Ovary (tissue), 7 donors: ENCODE measurements at regions not wholly inside any gene's neighbourhood (a gene's known extent, or its start where the extent isn't known, plus 50 kb on each side); places are given as distances from the start of the nearest gene placed in this dataset.

Source experiments
- DNase-seq, 5 donors: peaks; one replicate each; pipeline ENCODE4 v3.0.0-alpha.2; 2019 to 2020
- H3K27ac ChIP-seq, 2 donors: fragments of 200-600 bp; one replicate each; pipeline versions ENCODE4 v1.5.1 to v1.8.0; 2019 to 2022
- H3K27me3 ChIP-seq: fragments of 200-600 bp; one replicate; pipeline ENCODE4 v1.8.0; 2022
- H3K36me3 ChIP-seq: fragments of 200-600 bp; sonication (generic); one replicate; pipeline ENCODE4 v1.5.1; 2019
- H3K4me1 ChIP-seq: one replicate; pipeline ENCODE4 v1.8.1; 2013; ENCODE audit warnings: mild to moderate bottlenecking, moderate library complexity; ENCODE audit not compliant: insufficient read depth
- H3K4me3 ChIP-seq: fragments of 200-600 bp; sonication (generic); one replicate; pipeline ENCODE4 v1.5.1; 2017
- H3K9me3 ChIP-seq, 2 donors: fragments of 200-600 bp in 1 of 2; sonication (generic) in 1 of 2; one replicate each; pipeline versions ENCODE4 v1.5.1 to v1.8.1; 2013 to 2019; ENCODE audit warnings: mild to moderate bottlenecking in 1 of 2, moderate library complexity in 1 of 2
- CTCF ChIP-seq, 3 donors: fragments of 450-650 bp in 2 of 3; fragments of 200-600 bp in 1 of 3; IDR thresholded peaks; one replicate each; pipeline versions ENCODE4 v1.5.1 to v1.8.0; 2016 to 2022; ENCODE audit warnings: antibody characterized with exemption in 3 of 3, mild to moderate bottlenecking in 1 of 3
- EP300 ChIP-seq: sonication (generic); formaldehyde crosslinking; IDR thresholded peaks from one replicate; pipeline ENCODE4 v1.6.1; 2017; ENCODE audit warnings: antibody characterized with exemption
- POLR2A ChIP-seq: fragments of 450-650 bp; IDR thresholded peaks from one replicate; pipeline ENCODE4 v1.6.1; 2017; ENCODE audit warnings: antibody characterized with exemption, mild to moderate bottlenecking, moderate library complexity
- WGBS, 3 donors: extraction: QIAGEN DNeasy Blood & Tissue Kit in 1 of 3; methylation state at CpG; one replicate each; pipeline versions ENCODE4 v1.1.5 to v1.1.7; 2013 to 2017; 5-methylcytosine and 5-hydroxymethylcytosine counted together
- intact Hi-C, 4 donors: fragments of 100-400 bp; cut with DNase I; formaldehyde crosslinking; loops; one replicate each; pipeline versions ENCODE4 v1.11.0 to v1.15.1; 2022 to 2023
- donor health status: DM: no; HTN: no; CAD: no; lungs with moderate emphysema.
- donor health status: DM: no; HTN: no; CAD: no.
- donor health status: Bipolar disorder and iron deficiency.
- donor health status: DM: no; HTN: no; CAD: no.
- donor health status: DM: yes; HTN: yes; CAD: no.

GRCh38 chr11:22920939-22921565 lies 60.8 kb upstream of the CCDC179 start:
- DNase-seq = no peak
- H3K9me3 ChIP-seq = no peaks in the 10 kb centered on the region
- intact Hi-C loops = no loop called here
- H3K27ac ChIP-seq = no peak overlapping the region
- H3K4me3 ChIP-seq = no peak overlapping the region
- TF ChIP-seq CTCF (IDR thresholded peaks at IDR 0.05) (no peak), POLR2A (no peak), EP300 (no peak)
- H3K4me1 ChIP-seq = no peaks in the 10 kb centered on the region
- no peaks in the 10 kb centered on the region for H3K36me3 ChIP-seq
- no peaks in the 10 kb centered on the region for H3K27me3 ChIP-seq
- 57 to 62% (median 61%) methylated on average over 5 of the region's 5 CpGs for WGBS, 3 donors

GRCh38 chr11:22922672-22923071 lies 62.4 kb upstream of the CCDC179 start:
- no peak overlapping the region for H3K27ac ChIP-seq
- H3K4me3 ChIP-seq = no peak overlapping the region
- intact Hi-C loops = no loop called here
- TF ChIP-seq EP300 (no peak), CTCF (IDR thresholded peaks at IDR 0.05) (no peak)
- DNase-seq = no peak
- H3K9me3 ChIP-seq = no peaks in the 10 kb centered on the region
- H3K27me3 ChIP-seq = no peaks in the 10 kb centered on the region
- H3K4me1 ChIP-seq = no peaks in the 10 kb centered on the region
- WGBS, 3 donors = 81 to 84% (median 82%) methylated on average over 1 of the region's 1 CpG
- H3K36me3 ChIP-seq = no peaks in the 10 kb centered on the region

- Histone ChIP-seq H3K27ac (no peak overlapping the region), H3K9me3 (no peaks in the 10 kb centered on the region), H3K4me3 (no peak overlapping the region), H3K27me3 (no peaks in the 10 kb centered on the region), H3K4me1 (no peaks in the 10 kb centered on the region), H3K36me3 (no peaks in the 10 kb centered on the region)
- TF ChIP-seq EP300 (no peak), POLR2A (no peak), CTCF (IDR thresholded peaks at IDR 0.05) (no peak)
- DNase-seq = no peak
- intact Hi-C loops = no loop called here
- WGBS, 3 donors = 99 to 100% (median 100%) methylated on average over 1 of the region's 1 CpG
These were observed 63.3 kb upstream of the CCDC179 start for GRCh38 chr11:22923561-22923960.

GRCh38 chr11:22926341-22926740 lies 66.1 kb upstream of the CCDC179 start:
- no peak for DNase-seq
- no peaks in the 10 kb centered on the region for H3K4me1 ChIP-seq
- intact Hi-C loops = no loop called here
- H3K4me3 ChIP-seq = no peak overlapping the region
- H3K27ac ChIP-seq = no peak overlapping the region
- no peaks in the 10 kb centered on the region for H3K9me3 ChIP-seq
- no peaks in the 10 kb centered on the region for H3K27me3 ChIP-seq
- TF ChIP-seq EP300 (no peak), POLR2A (no peak), CTCF (IDR thresholded peaks at IDR 0.05) (no peak)
- H3K36me3 ChIP-seq = no peaks in the 10 kb centered on the region
